Esophagus squamous epithelium (tissue), 4 donors: ENCODE measurements at regions not wholly inside any gene's neighbourhood (a gene's known extent, or its start where the extent isn't known, plus 50 kb on each side); places are given as distances from the start of the nearest gene placed in this dataset.

Experiments
- CTCF ChIP-seq, 6 experiments: fragments of 450-650 bp in 4 of 6; fragments of 200-600 bp in 2 of 6; sonication (generic) in 2 of 6; IDR thresholded peaks; one replicate each; pipeline ENCODE4 v1.5.1; 2016 to 2019; ENCODE audit warnings: antibody characterized with exemption in 6 of 6, mild to moderate bottlenecking in 4 of 6, moderate library complexity in 4 of 6
- POLR2A ChIP-seq, 4 donors: fragments of 450-650 bp; IDR thresholded peaks; one replicate each; pipeline ENCODE4 v1.6.1; 2017; ENCODE audit warnings: antibody characterized with exemption in 4 of 4, mild to moderate bottlenecking in 4 of 4, moderate library complexity in 3 of 4

- TF ChIP-seq CTCF (IDR thresholded peaks at IDR 0.05) (no peak), POLR2A (IDR thresholded peaks at IDR 0.05) (no peak)
These were observed 150.0 kb upstream of the UBL3 start for GRCh38 chr13:30000370-30000765.
